ENCODE measurements at regions not wholly inside any gene's neighbourhood (a gene's known extent, or its start where the extent isn't known, plus 50 kb on each side); places are given as distances from the start of the nearest gene placed in this dataset.

- no peak overlapping the region for H2AFZ ChIP-seq (ENCODE audit: control insufficient read depth, low read length)
- H3K4me2 ChIP-seq (ENCODE audit: control insufficient read depth, extremely low read depth, insufficient read depth, low read depth, low read length): no peak overlapping the region
- H3K27ac ChIP-seq (ENCODE audit: control insufficient read depth, insufficient read depth, low read length): no peak overlapping the region
- H3K27me3 ChIP-seq (ENCODE audit: control insufficient read depth, extremely low read depth, insufficient read depth, low read length): no peaks in the 10 kb centered on the region
- no peaks in the 10 kb centered on the region for H3K36me3 ChIP-seq (ENCODE audit: control insufficient read depth in 2 of 2, extremely low read depth in 1 of 2, insufficient read depth in 2 of 2, low read length in 2 of 2)
- no peaks in the 10 kb centered on the region for H3K9me1 ChIP-seq (ENCODE audit: control insufficient read depth, extremely low read depth, insufficient read depth, low read length)
- dilution Hi-C loops (cut with MboI; ENCODE audit: extremely low pct_ligation_motif_present, low sequenced_read_pairs): no loop called here
- H3K9ac ChIP-seq (ENCODE audit: control insufficient read depth, extremely low read depth, insufficient read depth, low read length): no peak overlapping the region
- no peak for FAIRE-seq
- no peak for DNase-seq (ENCODE audit: low read depth, low spot score)
- no peak overlapping the region for H3K4me3 ChIP-seq (ENCODE audit: control insufficient read depth in 2 of 3, extremely low read depth in 1 of 3, insufficient read depth in 2 of 3, low read depth in 1 of 3, low read length in 3 of 3)
- no peaks in the 10 kb centered on the region for H4K20me1 ChIP-seq (ENCODE audit: control insufficient read depth, extremely low read depth, insufficient read depth, low read length)
- TF ChIP-seq EZH2 (IDR thresholded peaks at IDR 0.05; ENCODE audit: low read length): no peak
- no peak for TF ChIP-seq CTCF (optimal IDR thresholded peaks at IDR 0.05 in 1 of 3, IDR thresholded peaks at IDR 0.05 in 1 of 3, conservative IDR thresholded peaks at IDR 0.05 in 1 of 3; ENCODE audit: extremely low read depth in 1 of 3, insufficient read depth in 2 of 3, low read length in 3 of 3)
- no peaks in the 10 kb centered on the region for H3K79me2 ChIP-seq (ENCODE audit: control insufficient read depth, insufficient read depth, low read length)
- no peaks in the 10 kb centered on the region for H3K4me1 ChIP-seq (ENCODE audit: control insufficient read depth, extremely low read depth, insufficient read depth, low read length)
- H3K9me3 ChIP-seq (ENCODE audit: control insufficient read depth, low read depth, low read length): no peaks in the 10 kb centered on the region
These were observed 604.7 kb downstream of the CBLN2 start for GRCh38 chr18:71939483-71939882.

DNA sequence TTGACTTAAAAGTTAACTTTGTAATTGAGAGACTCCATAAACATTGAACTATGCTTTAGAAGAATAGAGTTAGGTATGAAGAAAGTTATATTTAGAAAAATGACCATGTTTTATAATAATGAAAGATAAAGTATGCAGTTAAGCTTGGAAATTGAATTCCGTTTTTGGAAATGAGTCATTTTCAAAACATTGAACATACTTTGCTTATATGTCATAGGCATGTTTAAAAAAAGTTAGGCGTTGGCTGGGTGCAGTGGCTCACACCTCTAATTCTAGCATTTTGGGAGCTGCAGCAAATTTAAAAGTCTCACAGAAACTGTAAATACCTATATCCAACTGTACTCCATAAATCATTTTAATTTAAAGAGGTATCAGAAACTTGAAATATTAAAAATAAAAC lies 607.4 kb downstream of the CBLN2 start:
- Histone ChIP-seq H3K79me2 (ENCODE audit: control insufficient read depth, insufficient read depth, low read length) (no peaks in the 10 kb centered on the region), H3K9ac (ENCODE audit: control insufficient read depth, extremely low read depth, insufficient read depth, low read length) (no peak overlapping the region), H4K20me1 (ENCODE audit: control insufficient read depth, extremely low read depth, insufficient read depth, low read length) (no peaks in the 10 kb centered on the region), H3K9me3 (ENCODE audit: control insufficient read depth, low read depth, low read length) (no peaks in the 10 kb centered on the region), H3K27me3 (ENCODE audit: control insufficient read depth, extremely low read depth, insufficient read depth, low read length) (no peaks in the 10 kb centered on the region), H2AFZ (ENCODE audit: control insufficient read depth, low read length) (no peak overlapping the region), H3K36me3 (ENCODE audit: control insufficient read depth in 2 of 2, extremely low read depth in 1 of 2, insufficient read depth in 2 of 2, low read length in 2 of 2) (no peaks in the 10 kb centered on the region), H3K4me2 (ENCODE audit: control insufficient read depth, extremely low read depth, insufficient read depth, low read depth, low read length) (no peak overlapping the region), H3K4me1 (ENCODE audit: control insufficient read depth, extremely low read depth, insufficient read depth, low read length) (no peaks in the 10 kb centered on the region), H3K9me1 (ENCODE audit: control insufficient read depth, extremely low read depth, insufficient read depth, low read length) (no peaks in the 10 kb centered on the region), H3K4me3 (ENCODE audit: control insufficient read depth in 2 of 3, extremely low read depth in 1 of 3, insufficient read depth in 2 of 3, low read depth in 1 of 3, low read length in 3 of 3) (no peak overlapping the region), H3K27ac (ENCODE audit: control insufficient read depth, insufficient read depth, low read length) (no peak overlapping the region)
- no peak for TF ChIP-seq EZH2 (IDR thresholded peaks at IDR 0.05; ENCODE audit: low read length)
- no peak for TF ChIP-seq CTCF (optimal IDR thresholded peaks at IDR 0.05 in 1 of 3, IDR thresholded peaks at IDR 0.05 in 1 of 3, conservative IDR thresholded peaks at IDR 0.05 in 1 of 3; ENCODE audit: extremely low read depth in 1 of 3, insufficient read depth in 2 of 3, low read length in 3 of 3)
- DNase-seq (ENCODE audit: low read depth, low spot score): no peak
- dilution Hi-C loops (cut with MboI; ENCODE audit: extremely low pct_ligation_motif_present, low sequenced_read_pairs): no loop called here
- FAIRE-seq: no peak
